ENCODE measurements at regions not wholly inside any gene's neighbourhood (a gene's known extent, or its start where the extent isn't known, plus 50 kb on each side); places are given as distances from the start of the nearest gene placed in this dataset.
"Not testable (repeated sequence)": the region's sequence is repeated elsewhere in the genome, so short reads cannot be mapped to it uniquely, and the experiment has no call there.

- no peaks in the 10 kb centered on the region for H3K36me3 Mint-ChIP-seq
- H3K27ac Mint-ChIP-seq, result no peak overlapping the region
- H4K20me1 ChIP-seq (ENCODE audit: low read depth), result no peaks in the 10 kb centered on the region
Observed at GRCh38 chr11:23780231-23780630, 716.6 kb upstream of the LUZP2 start.

DNA sequence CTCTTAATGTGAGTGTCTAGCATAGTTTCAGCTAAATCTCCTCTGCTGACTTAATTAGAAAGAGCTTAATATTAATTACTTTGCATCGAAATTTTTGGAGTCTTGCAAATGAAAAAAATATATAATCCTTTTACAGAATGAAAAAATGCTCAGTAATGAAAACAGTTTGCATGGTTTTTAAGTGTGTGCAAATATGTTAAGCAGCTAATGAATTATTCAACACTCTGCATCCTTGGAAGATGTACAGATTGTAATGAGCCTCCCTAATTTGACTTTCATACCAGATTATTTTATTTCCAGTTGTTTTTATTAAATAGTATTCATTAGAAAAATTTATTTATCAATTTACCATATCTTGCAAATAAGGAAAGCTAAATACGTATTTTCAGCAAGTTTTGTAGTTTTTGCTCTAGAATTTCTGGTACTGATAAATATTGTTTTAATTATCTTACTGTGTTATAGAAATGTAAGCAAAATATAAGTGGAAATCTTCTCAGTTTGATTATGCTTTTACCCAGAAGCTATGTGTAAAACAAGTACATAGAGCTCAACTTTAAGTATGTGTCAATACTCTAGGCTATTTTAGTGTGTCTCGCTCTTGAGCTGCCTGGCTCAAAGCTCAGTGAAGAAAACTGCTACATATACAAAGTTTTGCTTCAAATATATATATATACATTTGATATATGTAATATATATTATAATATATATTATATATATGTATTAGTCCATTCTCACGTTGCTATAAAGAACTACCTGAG is 714.9 kb upstream of the LUZP2 start:
- Histone ChIP-seq H4K20me1 (ENCODE audit: low read depth) (no peaks in the 10 kb centered on the region), H3K9ac (no peak overlapping the region), H3K79me2 (ENCODE audit: low read depth) (no peaks in the 10 kb centered on the region), H3K36me3 (no peaks in the 10 kb centered on the region), H3K27ac (no peak overlapping the region), H3F3A (ENCODE audit: low read depth) (no peaks in the 10 kb centered on the region), H2AFZ (replicated peaks) (no peak overlapping the region), H3K4me2 (no peak overlapping the region), H3K27me3 (no peaks in the 10 kb centered on the region), H3K9me3 (ENCODE audit: low read depth) (no peaks in the 10 kb centered on the region), H3K4me1 (peaks cover 9% of the 10 kb centered on the region), H3K4me3 (no peak overlapping the region)
- no peak overlapping the region for H3K4me3 Mint-ChIP-seq
- no peak for DNase-seq (ENCODE audit: low spot score)
- no peak overlapping the region for H3K27ac Mint-ChIP-seq
- H3K27me3 Mint-ChIP-seq (ENCODE audit: insufficient read depth, low read depth), result no peaks in the 10 kb centered on the region
- no peaks in the 10 kb centered on the region for H3K36me3 Mint-ChIP-seq
- peaks cover 15% of the 10 kb centered on the region for H3K4me1 Mint-ChIP-seq
- TF ChIP-seq EZH2 (IDR thresholded peaks at IDR 0.05), result no peak
- no peaks in the 10 kb centered on the region for H3K9me3 Mint-ChIP-seq

More at GRCh38 chr11:23780231-23780630, 716.6 kb upstream of the LUZP2 start:
- Histone ChIP-seq H3K4me3 (no peak overlapping the region), H3K27ac (no peak overlapping the region), H3K9ac (no peak overlapping the region), H3K79me2 (ENCODE audit: low read depth) (no peaks in the 10 kb centered on the region), H3K4me1 (peaks cover 10% of the 10 kb centered on the region), H3K27me3 (no peaks in the 10 kb centered on the region), H3K4me2 (no peak overlapping the region), H2AFZ (replicated peaks) (no peak overlapping the region), H3F3A (ENCODE audit: low read depth) (no peaks in the 10 kb centered on the region), H3K36me3 (no peaks in the 10 kb centered on the region), H3K9me3 (ENCODE audit: low read depth) (no peaks in the 10 kb centered on the region)
- Mint-ChIP-seq H3K27me3 (ENCODE audit: insufficient read depth, low read depth) (no peaks in the 10 kb centered on the region), H3K9me3 (no peaks in the 10 kb centered on the region), H3K4me1 (peaks cover 15% of the 10 kb centered on the region), H3K4me3 (no peak overlapping the region)
- TF ChIP-seq EZH2 (IDR thresholded peaks at IDR 0.05), result no peak
- TF ChIP-seq, protein P1, sequence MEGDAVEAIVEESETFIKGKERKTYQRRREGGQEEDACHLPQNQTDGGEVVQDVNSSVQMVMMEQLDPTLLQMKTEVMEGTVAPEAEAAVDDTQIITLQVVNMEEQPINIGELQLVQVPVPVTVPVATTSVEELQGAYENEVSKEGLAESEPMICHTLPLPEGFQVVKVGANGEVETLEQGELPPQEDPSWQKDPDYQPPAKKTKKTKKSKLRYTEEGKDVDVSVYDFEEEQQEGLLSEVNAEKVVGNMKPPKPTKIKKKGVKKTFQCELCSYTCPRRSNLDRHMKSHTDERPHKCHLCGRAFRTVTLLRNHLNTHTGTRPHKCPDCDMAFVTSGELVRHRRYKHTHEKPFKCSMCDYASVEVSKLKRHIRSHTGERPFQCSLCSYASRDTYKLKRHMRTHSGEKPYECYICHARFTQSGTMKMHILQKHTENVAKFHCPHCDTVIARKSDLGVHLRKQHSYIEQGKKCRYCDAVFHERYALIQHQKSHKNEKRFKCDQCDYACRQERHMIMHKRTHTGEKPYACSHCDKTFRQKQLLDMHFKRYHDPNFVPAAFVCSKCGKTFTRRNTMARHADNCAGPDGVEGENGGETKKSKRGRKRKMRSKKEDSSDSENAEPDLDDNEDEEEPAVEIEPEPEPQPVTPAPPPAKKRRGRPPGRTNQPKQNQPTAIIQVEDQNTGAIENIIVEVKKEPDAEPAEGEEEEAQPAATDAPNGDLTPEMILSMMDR (IDR thresholded peaks at IDR 0.05), result no peak
- DNase-seq (ENCODE audit: low spot score), result no peak

DNA sequence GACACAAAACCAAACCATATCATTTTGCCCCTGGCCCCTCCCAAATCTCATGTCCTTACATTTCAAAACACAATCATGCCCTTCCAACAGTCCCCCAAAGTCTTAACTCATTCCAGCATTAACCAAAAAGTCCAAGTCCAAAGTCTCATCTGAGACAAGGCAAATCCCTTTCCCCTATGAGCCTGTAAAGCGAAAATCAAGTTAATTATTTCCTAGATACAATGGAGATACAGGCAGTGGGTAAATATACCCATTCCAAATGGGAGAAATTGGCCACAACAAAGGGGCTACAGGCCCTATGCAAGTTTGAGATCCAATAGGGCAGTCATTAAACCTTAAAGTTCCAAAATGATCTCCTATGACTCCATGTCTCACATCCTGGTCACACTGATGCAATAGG is 709.9 kb upstream of the LUZP2 start:
- H3K4me3 Mint-ChIP-seq; DNase-seq (ENCODE audit: low spot score); H3K27me3 ChIP-seq; H3K79me2 ChIP-seq (ENCODE audit: low read depth); H4K20me1 ChIP-seq (ENCODE audit: low read depth); H3K9me3 ChIP-seq (ENCODE audit: low read depth); H3K36me3 Mint-ChIP-seq; H3K27ac ChIP-seq; H3K36me3 ChIP-seq; H3K27me3 Mint-ChIP-seq (ENCODE audit: insufficient read depth, low read depth); H3K4me3 ChIP-seq; H3K27ac Mint-ChIP-seq; H3K4me1 ChIP-seq; H3K4me2 ChIP-seq; H2AFZ ChIP-seq (replicated peaks); H3F3A ChIP-seq (ENCODE audit: low read depth); H3K9ac ChIP-seq; H3K9me3 Mint-ChIP-seq: not testable (repeated sequence)
- peaks cover 17% of the 10 kb centered on the region for H3K4me1 Mint-ChIP-seq

DNA sequence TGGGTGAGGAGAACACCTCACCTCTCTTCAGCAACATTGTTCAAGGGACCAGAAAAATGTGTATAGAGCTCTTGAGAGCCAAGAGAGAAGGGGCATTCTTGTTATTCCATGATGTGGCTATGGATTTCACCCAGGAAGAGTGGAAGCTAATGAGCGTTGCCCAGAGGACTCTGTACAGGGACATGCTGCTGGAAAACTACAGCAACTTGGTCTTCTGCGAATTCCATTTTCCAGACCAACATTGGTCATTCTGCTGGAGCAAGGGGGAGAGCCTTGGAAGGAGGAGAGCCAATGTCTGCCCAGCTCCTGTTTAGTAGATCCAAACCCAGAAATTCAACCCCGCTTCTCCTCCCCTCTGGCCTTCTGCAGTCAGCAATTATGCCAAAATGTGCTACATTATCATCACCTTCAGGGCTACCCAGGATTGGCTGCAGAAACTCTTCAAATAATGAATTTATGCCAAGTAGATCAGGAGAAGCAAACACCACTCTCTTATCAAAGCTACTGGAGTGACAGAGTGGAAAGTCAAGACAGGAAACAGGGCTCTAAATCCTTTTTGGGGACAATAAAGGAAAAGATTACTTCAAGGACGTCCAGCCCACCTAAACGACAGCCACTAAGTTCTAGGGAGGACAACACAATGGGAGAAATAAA is 707.5 kb upstream of the LUZP2 start:
- TF ChIP-seq EZH2phosphoT487 (IDR thresholded peaks at IDR 0.05) (no peak), EZH2 (IDR thresholded peaks at IDR 0.05) (no peak)
- TF ChIP-seq, protein P1 (IDR thresholded peaks at IDR 0.05), result no peak
- Histone ChIP-seq H3K9me3 (ENCODE audit: low read depth) (no peaks in the 10 kb centered on the region), H3K4me3 (no peak overlapping the region), H3K36me3 (no peaks in the 10 kb centered on the region), H3K27me3 (no peaks in the 10 kb centered on the region), H4K20me1 (ENCODE audit: low read depth) (no peaks in the 10 kb centered on the region), H3K79me2 (ENCODE audit: low read depth) (no peaks in the 10 kb centered on the region), H3K27ac (no peak overlapping the region), H3K9ac (no peak overlapping the region), H3F3A (ENCODE audit: low read depth) (no peaks in the 10 kb centered on the region), H3K4me1 (no peaks in the 10 kb centered on the region), H3K4me2 (no peak overlapping the region), H2AFZ (replicated peaks) (no peak overlapping the region)
- Mint-ChIP-seq H3K4me1 (peaks cover 12% of the 10 kb centered on the region), H3K27ac (no peak overlapping the region), H3K4me3 (no peak overlapping the region), H3K9me3 (no peaks in the 10 kb centered on the region), H3K27me3 (ENCODE audit: insufficient read depth, low read depth) (peaks cover 2% of the 10 kb centered on the region), H3K36me3 (no peaks in the 10 kb centered on the region)
- no peak for DNase-seq (ENCODE audit: low spot score)

All from neural progenitor cell (in vitro differentiated cells).